AG09309 (cell line): ENCODE measurements at regions not wholly inside any gene's neighbourhood (a gene's known extent, or its start where the extent isn't known, plus 50 kb on each side); places are given as distances from the start of the nearest gene placed in this dataset.
"Not testable (repeated sequence)": the region's sequence is repeated elsewhere in the genome, so short reads cannot be mapped to it uniquely, and the experiment has no call there.

Experiments
- DNase-seq: peaks from one replicate; pipeline ENCODE4 v3.0.0-alpha.2; 2010; ENCODE audit warnings: low read depth
- H3K4me3 ChIP-seq: 2 replicates; pipeline ENCODE4 v1.5.1; 2011; ENCODE audit warnings: mild to moderate bottlenecking, low read depth, low read length, moderate library complexity; ENCODE audit not compliant: control insufficient read depth
- CTCF ChIP-seq: IDR thresholded peaks from 2 replicates; pipeline ENCODE4 v1.5.1; 2011; ENCODE audit warnings: mild to moderate bottlenecking, low read depth, low read length, inconsistent platforms; ENCODE audit not compliant: insufficient read depth, control insufficient read depth; ENCODE audit errors: missing control alignments

- DNase-seq = no peak
- TF ChIP-seq CTCF = no peak
- no peak overlapping the region for H3K4me3 ChIP-seq
These were observed 154.9 kb upstream of the GJE1 start for GRCh38 chr6:141977782-141978181.

- TF ChIP-seq CTCF = no peak
- no peak overlapping the region for H3K4me3 ChIP-seq
These were observed 155.7 kb upstream of the GJE1 start for GRCh38 chr6:141976994-141977393.

GRCh38 chr6:141969768-141970415 lies 162.8 kb upstream of the GJE1 start:
- not testable (repeated sequence) for DNase-seq, H3K4me3 ChIP-seq

More at GRCh38 chr6:141976994-141977393, 155.7 kb upstream of the GJE1 start:
- DNase-seq = no peak

- no peak for TF ChIP-seq CTCF
- no peak overlapping the region for H3K4me3 ChIP-seq
- DNase-seq = no peak
These were observed 163.5 kb upstream of the GJE1 start for GRCh38 chr6:141969201-141969600.

- no peak overlapping the region for H3K4me3 ChIP-seq
- DNase-seq = no peak
- no peak for TF ChIP-seq CTCF
These were observed 164.1 kb upstream of the GJE1 start for GRCh38 chr6:141968632-141969031.

- no peak overlapping the region for H3K4me3 ChIP-seq
- TF ChIP-seq CTCF = no peak
- DNase-seq = no peak
These were observed 167.6 kb upstream of the GJE1 start for GRCh38 chr6:141965016-141965545.

GRCh38 chr6:141963543-141964295 lies 169.0 kb upstream of the GJE1 start:
- H3K4me3 ChIP-seq = no peak overlapping the region
- DNase-seq = no peak
- TF ChIP-seq CTCF = no peak
